Astrocyte of the spinal cord (primary cell): ENCODE measurements at regions not wholly inside any gene's neighbourhood (a gene's known extent, or its start where the extent isn't known, plus 50 kb on each side); places are given as distances from the start of the nearest gene placed in this dataset.
"Not testable (repeated sequence)": the region's sequence is repeated elsewhere in the genome, so short reads cannot be mapped to it uniquely, and the experiment has no call there.

Source experiments
- DNase-seq: peaks from one replicate; pipeline ENCODE4 v3.0.0; 2011; ENCODE audit warnings: low read depth, low spot score
- H3K4me3 ChIP-seq: 2 replicates; pipeline ENCODE4 v1.5.1; 2011; ENCODE audit warnings: low read depth, mild to moderate bottlenecking, low read length, moderate library complexity
- CTCF ChIP-seq: IDR thresholded peaks from 2 replicates; pipeline ENCODE4 v1.5.1; 2012; ENCODE audit warnings: low read depth, mild to moderate bottlenecking, low read length, inconsistent platforms
- in situ Hi-C: cut with HindIII; loops from 2 replicates; pipeline ENCODE4 v1.10.0; 2017; ENCODE audit warnings: low sequenced_read_pairs

GRCh38 chr9:31040564-31040963 lies 1343.9 kb upstream of the ACO1 start:
- DNase-seq: no peak
- no peak overlapping the region for H3K4me3 ChIP-seq
- no peak for TF ChIP-seq CTCF
- in situ Hi-C loops: no loop called here

- TF ChIP-seq CTCF: no peak
- in situ Hi-C loops: no loop called here
- no peak for DNase-seq
- H3K4me3 ChIP-seq: no peak overlapping the region
Observed at GRCh38 chr9:31045810-31046209, 1338.6 kb upstream of the ACO1 start.

- in situ Hi-C loops, H3K4me3 ChIP-seq, DNase-seq: not testable (repeated sequence)
Observed at GRCh38 chr9:31061592-31061991, 1322.9 kb upstream of the ACO1 start.

GRCh38 chr9:31065691-31066090 lies 1318.8 kb upstream of the ACO1 start:
- no peak for DNase-seq
- TF ChIP-seq CTCF: no peak
- in situ Hi-C loops: no loop called here
- no peak overlapping the region for H3K4me3 ChIP-seq

- no peak overlapping the region for H3K4me3 ChIP-seq
- no peak for TF ChIP-seq CTCF
- in situ Hi-C loops: no loop called here
- DNase-seq: no peak
Observed at GRCh38 chr9:31067418-31067817, 1317.0 kb upstream of the ACO1 start.

- no peak for DNase-seq
- no peak for TF ChIP-seq CTCF
- in situ Hi-C loops: no loop called here
- no peak overlapping the region for H3K4me3 ChIP-seq
Observed at GRCh38 chr9:31071606-31072286, 1312.7 kb upstream of the ACO1 start.

- in situ Hi-C loops: no loop called here
- H3K4me3 ChIP-seq: no peak overlapping the region
- no peak for DNase-seq
- TF ChIP-seq CTCF: no peak
Observed at GRCh38 chr9:31078175-31078574, 1306.3 kb upstream of the ACO1 start.
